ENCODE measurements at regions not wholly inside any gene's neighbourhood (a gene's known extent, or its start where the extent isn't known, plus 50 kb on each side); places are given as distances from the start of the nearest gene placed in this dataset.

DNA sequence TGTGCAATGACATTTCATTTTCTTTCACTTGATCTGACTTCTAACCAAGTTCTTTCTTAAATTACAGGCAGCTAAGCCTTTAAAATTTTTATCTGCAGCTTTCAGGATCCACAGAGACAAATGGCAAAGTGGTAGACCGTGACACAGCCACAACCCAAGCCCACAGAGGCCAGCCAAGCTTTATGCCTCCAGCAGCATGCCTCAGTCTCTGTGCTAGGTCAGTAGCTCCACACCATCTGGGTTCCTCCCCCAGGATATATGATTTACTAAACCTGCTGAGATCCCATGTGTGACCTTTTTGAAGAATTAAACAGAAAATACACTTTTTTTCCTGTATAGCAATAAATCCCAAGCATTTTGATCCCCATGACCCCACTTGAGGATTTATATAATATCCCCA, 290.4 kb upstream of the CAND1 start:
- Histone ChIP-seq H3K4me1 (ENCODE audit: control insufficient read depth, low read depth, low read length) (no peaks in the 10 kb centered on the region), H3K9ac (ENCODE audit: low read length) (no peak overlapping the region), H3K27ac (ENCODE audit: low read length) (no peak overlapping the region), H3K4me3 (ENCODE audit: low read length) (no peak overlapping the region), H3K36me3 (ENCODE audit: control insufficient read depth, low read depth, low read length) (no peaks in the 10 kb centered on the region), H3K27me3 (ENCODE audit: control insufficient read depth, insufficient read depth, low read length) (no peaks in the 10 kb centered on the region), H3K9me3 (ENCODE audit: control insufficient read depth, low read depth, low read length) (no peaks in the 10 kb centered on the region)

- Histone ChIP-seq H3K4me3 (ENCODE audit: low read length) (no peak overlapping the region), H3K27me3 (ENCODE audit: control insufficient read depth, insufficient read depth, low read length) (no peaks in the 10 kb centered on the region), H3K9ac (ENCODE audit: low read length) (no peak overlapping the region), H3K27ac (ENCODE audit: low read length) (no peak overlapping the region), H3K4me1 (ENCODE audit: control insufficient read depth, low read depth, low read length) (no peaks in the 10 kb centered on the region), H3K36me3 (ENCODE audit: control insufficient read depth, low read depth, low read length) (no peaks in the 10 kb centered on the region), H3K9me3 (ENCODE audit: control insufficient read depth, low read depth, low read length) (no peaks in the 10 kb centered on the region)
These were observed 289.9 kb upstream of the CAND1 start for GRCh38 chr12:66979251-66979650.

GRCh38 chr12:66984077-66984476, 285.1 kb upstream of the CAND1 start:
- H3K36me3 ChIP-seq (ENCODE audit: control insufficient read depth, low read depth, low read length), result no peaks in the 10 kb centered on the region
- H3K4me3 ChIP-seq (ENCODE audit: low read length), result no peak overlapping the region
- no peaks in the 10 kb centered on the region for H3K9me3 ChIP-seq (ENCODE audit: control insufficient read depth, low read depth, low read length)
- no peak overlapping the region for H3K9ac ChIP-seq (ENCODE audit: low read length)
- no peaks in the 10 kb centered on the region for H3K27me3 ChIP-seq (ENCODE audit: control insufficient read depth, insufficient read depth, low read length)
- H3K4me1 ChIP-seq (ENCODE audit: control insufficient read depth, low read depth, low read length), result no peaks in the 10 kb centered on the region
- H3K27ac ChIP-seq (ENCODE audit: low read length), result no peak overlapping the region

DNA sequence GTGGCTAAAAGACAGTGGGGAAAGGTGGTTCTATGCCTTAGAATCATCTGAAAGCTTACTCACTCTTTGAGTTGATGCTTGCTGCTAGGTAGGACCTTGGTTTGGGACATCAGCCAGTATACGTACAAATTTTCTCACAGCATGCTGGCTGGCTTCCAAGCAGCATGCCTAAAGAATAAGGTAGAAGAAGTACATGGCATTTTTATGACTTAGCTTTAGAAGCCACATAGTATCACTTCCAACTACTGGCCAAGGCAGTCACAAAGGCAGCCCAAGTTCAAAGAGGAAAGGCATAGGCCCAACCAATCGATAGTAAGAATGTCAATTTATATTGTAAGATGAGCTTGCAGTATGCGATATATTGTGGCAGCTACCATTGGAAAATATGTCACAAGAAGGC, 284.2 kb upstream of the CAND1 start:
- H3K27ac ChIP-seq (ENCODE audit: low read length), result no peak overlapping the region
- no peaks in the 10 kb centered on the region for H3K36me3 ChIP-seq (ENCODE audit: control insufficient read depth, low read depth, low read length)
- no peak overlapping the region for H3K4me3 ChIP-seq (ENCODE audit: low read length)
- no peaks in the 10 kb centered on the region for H3K4me1 ChIP-seq (ENCODE audit: control insufficient read depth, low read depth, low read length)
- no peaks in the 10 kb centered on the region for H3K9me3 ChIP-seq (ENCODE audit: control insufficient read depth, low read depth, low read length)
- no peak overlapping the region for H3K9ac ChIP-seq (ENCODE audit: low read length)
- no peaks in the 10 kb centered on the region for H3K27me3 ChIP-seq (ENCODE audit: control insufficient read depth, insufficient read depth, low read length)

DNA sequence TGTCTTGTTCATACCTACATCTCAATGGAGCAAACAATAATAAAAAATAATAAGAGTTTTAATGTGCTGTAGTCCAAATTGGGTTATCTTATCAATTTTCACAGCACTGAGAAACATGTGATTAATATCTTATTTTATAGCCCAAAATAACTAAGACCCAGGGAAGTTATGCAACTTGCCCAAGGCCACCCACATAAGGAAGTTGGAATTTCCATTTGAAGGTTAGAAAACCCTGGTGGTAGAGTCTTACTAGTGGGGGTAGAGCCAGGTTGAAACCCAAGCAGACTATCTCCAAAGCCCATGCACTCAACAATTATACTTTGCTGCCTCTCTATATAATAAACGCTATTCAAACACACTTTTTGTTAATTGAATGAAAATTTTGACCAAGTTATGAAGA, 270.0 kb upstream of the CAND1 start:
- no peak overlapping the region for H3K4me3 ChIP-seq (ENCODE audit: low read length)
- H3K9me3 ChIP-seq (ENCODE audit: control insufficient read depth, low read depth, low read length), result no peaks in the 10 kb centered on the region
- no peak overlapping the region for H3K9ac ChIP-seq (ENCODE audit: low read length)
- peaks cover 8% of the 10 kb centered on the region for H3K4me1 ChIP-seq (ENCODE audit: control insufficient read depth, low read depth, low read length)
- H3K36me3 ChIP-seq (ENCODE audit: control insufficient read depth, low read depth, low read length), result no peaks in the 10 kb centered on the region
- H3K27me3 ChIP-seq (ENCODE audit: control insufficient read depth, insufficient read depth, low read length), result no peaks in the 10 kb centered on the region
- no peak overlapping the region for H3K27ac ChIP-seq (ENCODE audit: low read length)

- Histone ChIP-seq H3K27ac (ENCODE audit: low read length) (no peak overlapping the region), H3K9me3 (ENCODE audit: control insufficient read depth, low read depth, low read length) (no peaks in the 10 kb centered on the region), H3K27me3 (ENCODE audit: control insufficient read depth, insufficient read depth, low read length) (no peaks in the 10 kb centered on the region), H3K4me1 (ENCODE audit: control insufficient read depth, low read depth, low read length) (peaks cover 8% of the 10 kb centered on the region), H3K36me3 (ENCODE audit: control insufficient read depth, low read depth, low read length) (no peaks in the 10 kb centered on the region), H3K4me3 (ENCODE audit: low read length) (no peak overlapping the region), H3K9ac (ENCODE audit: low read length) (no peak overlapping the region)
These were observed 267.9 kb upstream of the CAND1 start for GRCh38 chr12:67001251-67001650.

DNA sequence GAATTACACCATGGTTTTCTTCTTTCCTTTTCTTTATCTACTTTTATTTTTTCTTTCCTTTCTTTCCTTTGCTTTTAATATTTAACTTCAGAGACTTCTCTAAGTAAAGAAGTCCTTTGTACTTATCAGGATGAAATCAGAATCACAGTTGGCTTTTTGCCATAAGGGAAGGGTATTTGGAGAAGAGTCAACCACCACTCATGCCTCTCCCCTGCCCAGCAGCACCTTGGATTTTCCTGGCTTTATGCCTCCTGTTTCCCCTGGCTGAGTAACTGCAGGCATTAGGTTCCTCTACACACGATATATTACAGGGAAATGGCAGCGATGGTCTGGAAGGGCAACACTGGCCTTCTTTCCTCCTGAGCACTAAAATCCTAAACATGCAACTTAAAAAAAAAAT, 266.4 kb upstream of the CAND1 start:
- no peaks in the 10 kb centered on the region for H3K9me3 ChIP-seq (ENCODE audit: control insufficient read depth, low read depth, low read length)
- H3K9ac ChIP-seq (ENCODE audit: low read length), result no peak overlapping the region
- no peak overlapping the region for H3K27ac ChIP-seq (ENCODE audit: low read length)
- H3K36me3 ChIP-seq (ENCODE audit: control insufficient read depth, low read depth, low read length), result no peaks in the 10 kb centered on the region
- H3K27me3 ChIP-seq (ENCODE audit: control insufficient read depth, insufficient read depth, low read length), result no peaks in the 10 kb centered on the region
- H3K4me1 ChIP-seq (ENCODE audit: control insufficient read depth, low read depth, low read length), result peaks cover 8% of the 10 kb centered on the region
- no peak overlapping the region for H3K4me3 ChIP-seq (ENCODE audit: low read length)

- H3K9ac ChIP-seq (ENCODE audit: low read length), result no peak overlapping the region
- H3K4me1 ChIP-seq (ENCODE audit: control insufficient read depth, low read depth, low read length), result no peaks in the 10 kb centered on the region
These were observed 262.5 kb upstream of the CAND1 start for GRCh38 chr12:67006610-67007009.

GRCh38 chr12:67014642-67015041, 254.5 kb upstream of the CAND1 start:
- peaks cover 38% of the 10 kb centered on the region for H3K4me1 ChIP-seq (ENCODE audit: control insufficient read depth, low read depth, low read length)
- H3K27me3 ChIP-seq (ENCODE audit: control insufficient read depth, insufficient read depth, low read length), result no peaks in the 10 kb centered on the region
- H3K4me3 ChIP-seq (ENCODE audit: low read length), result no peak overlapping the region
- H3K36me3 ChIP-seq (ENCODE audit: control insufficient read depth, low read depth, low read length), result no peaks in the 10 kb centered on the region
- H3K27ac ChIP-seq (ENCODE audit: low read length), result no peak overlapping the region
- H3K9ac ChIP-seq (ENCODE audit: low read length), result no peak overlapping the region
- no peaks in the 10 kb centered on the region for H3K9me3 ChIP-seq (ENCODE audit: control insufficient read depth, low read depth, low read length)

More at GRCh38 chr12:67006610-67007009, 262.5 kb upstream of the CAND1 start:
- Histone ChIP-seq H3K36me3 (ENCODE audit: control insufficient read depth, low read depth, low read length) (no peaks in the 10 kb centered on the region), H3K27me3 (ENCODE audit: control insufficient read depth, insufficient read depth, low read length) (no peaks in the 10 kb centered on the region), H3K4me3 (ENCODE audit: low read length) (no peak overlapping the region), H3K27ac (ENCODE audit: low read length) (no peak overlapping the region), H3K9me3 (ENCODE audit: control insufficient read depth, low read depth, low read length) (no peaks in the 10 kb centered on the region)

DNA sequence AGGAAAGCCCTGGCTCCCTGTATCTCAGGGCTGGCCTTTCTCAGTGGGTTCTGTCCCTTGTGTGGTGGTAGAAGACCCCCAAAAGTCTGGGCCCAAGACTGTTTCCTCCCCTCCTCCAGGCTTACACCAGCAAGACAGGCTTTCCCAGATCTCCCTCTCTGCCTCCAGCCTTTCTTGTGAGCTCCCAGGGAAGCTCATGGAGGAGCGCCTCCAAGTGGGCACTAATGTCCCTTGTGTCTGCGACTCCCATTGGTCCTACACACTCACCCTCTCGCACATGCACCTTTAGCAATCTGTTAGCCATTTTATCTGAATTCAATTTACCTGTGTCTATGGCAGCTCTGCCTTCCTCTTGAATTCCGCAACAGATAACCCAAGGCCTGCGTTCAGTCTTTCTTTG, 251.1 kb upstream of the CAND1 start:
- no peak overlapping the region for H3K9ac ChIP-seq (ENCODE audit: low read length)
- no peak overlapping the region for H3K27ac ChIP-seq (ENCODE audit: low read length)
- H3K4me1 ChIP-seq (ENCODE audit: control insufficient read depth, low read depth, low read length), result peaks cover 38% of the 10 kb centered on the region

GRCh38 chr12:67019070-67019469, 250.1 kb upstream of the CAND1 start:
- H3K36me3 ChIP-seq (ENCODE audit: control insufficient read depth, low read depth, low read length), result no peaks in the 10 kb centered on the region

More for the DNA sequence above, 251.1 kb upstream of the CAND1 start:
- Histone ChIP-seq H3K4me3 (ENCODE audit: low read length) (no peak overlapping the region), H3K36me3 (ENCODE audit: control insufficient read depth, low read depth, low read length) (no peaks in the 10 kb centered on the region), H3K9me3 (ENCODE audit: control insufficient read depth, low read depth, low read length) (no peaks in the 10 kb centered on the region), H3K27me3 (ENCODE audit: control insufficient read depth, insufficient read depth, low read length) (no peaks in the 10 kb centered on the region)

DNA sequence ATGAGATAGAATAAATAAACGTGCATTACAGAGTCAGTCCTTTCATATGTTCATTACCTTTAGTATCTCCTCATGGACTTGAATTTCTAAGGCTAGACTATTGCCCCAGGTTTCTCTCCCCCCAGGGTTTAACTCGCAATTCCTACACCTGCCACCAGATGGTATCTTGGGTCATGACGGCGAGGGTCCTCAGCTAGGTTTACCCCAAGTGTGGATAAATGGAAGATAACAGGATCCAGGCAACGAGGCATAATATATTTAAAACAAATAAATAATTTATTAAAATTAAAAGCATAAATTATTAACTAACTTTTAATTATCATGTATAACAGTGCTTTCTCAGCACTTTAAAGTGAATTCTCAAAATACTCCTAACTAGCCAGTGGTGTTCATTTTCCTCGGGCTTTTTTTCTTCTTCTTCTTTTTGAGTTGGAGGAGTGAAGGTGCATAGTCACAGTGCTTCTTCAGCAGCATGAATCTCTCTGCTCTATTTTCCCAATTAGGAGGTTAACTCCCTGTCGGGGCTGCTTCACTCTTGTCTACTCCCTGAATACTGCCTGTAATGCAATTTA, 243.5 kb upstream of the CAND1 start:
- Histone ChIP-seq H3K36me3 (ENCODE audit: control insufficient read depth, low read depth, low read length) (no peaks in the 10 kb centered on the region), H3K27ac (ENCODE audit: low read length) (no peak overlapping the region), H3K9ac (ENCODE audit: low read length) (no peak overlapping the region), H3K4me3 (ENCODE audit: low read length) (no peak overlapping the region), H3K27me3 (ENCODE audit: control insufficient read depth, insufficient read depth, low read length) (no peaks in the 10 kb centered on the region), H3K4me1 (ENCODE audit: control insufficient read depth, low read depth, low read length) (no peaks in the 10 kb centered on the region), H3K9me3 (ENCODE audit: control insufficient read depth, low read depth, low read length) (no peaks in the 10 kb centered on the region)

More at GRCh38 chr12:67019070-67019469, 250.1 kb upstream of the CAND1 start:
- Histone ChIP-seq H3K4me1 (ENCODE audit: control insufficient read depth, low read depth, low read length) (peaks cover 31% of the 10 kb centered on the region), H3K4me3 (ENCODE audit: low read length) (no peak overlapping the region), H3K9me3 (ENCODE audit: control insufficient read depth, low read depth, low read length) (no peaks in the 10 kb centered on the region), H3K27me3 (ENCODE audit: control insufficient read depth, insufficient read depth, low read length) (no peaks in the 10 kb centered on the region), H3K9ac (ENCODE audit: low read length) (peak overlapping the region; percentile 13), H3K27ac (ENCODE audit: low read length) (no peak overlapping the region)

Data from iPS-18a (cell line).